ENCODE measurements at regions not wholly inside any gene's neighbourhood (a gene's known extent, or its start where the extent isn't known, plus 50 kb on each side); places are given as distances from the start of the nearest gene placed in this dataset.

DNA sequence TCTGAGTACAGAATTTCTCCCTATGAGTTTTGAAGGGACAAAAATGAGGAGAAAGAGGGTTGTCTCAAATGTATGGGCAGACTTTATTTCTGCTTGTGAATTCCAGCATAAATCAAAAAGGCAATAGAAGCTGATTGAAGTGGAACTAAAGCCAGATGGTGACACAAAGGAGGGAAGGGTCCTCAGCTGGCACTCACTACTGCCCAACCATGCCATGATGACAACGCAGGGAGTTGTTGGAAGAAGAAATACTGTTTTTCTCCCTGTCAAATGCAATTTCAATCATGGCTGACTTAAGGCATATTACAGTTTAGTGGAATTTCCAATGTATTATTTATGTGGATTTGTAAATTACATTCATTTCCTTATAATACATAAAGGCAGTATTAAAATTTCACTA, 805.8 kb downstream of the ADGRL2 start:
- H3K27me3 ChIP-seq (ENCODE audit: control insufficient read depth, insufficient read depth, low read length), result no peaks in the 10 kb centered on the region
- H2AK5ac ChIP-seq (ENCODE audit: low read depth, low read length), result no peak overlapping the region
- no peak overlapping the region for H4K91ac ChIP-seq (ENCODE audit: insufficient read depth, low read depth, low read length)
- no peak overlapping the region for H2BK5ac ChIP-seq (ENCODE audit: low read depth, low read length, poor library complexity, severe bottlenecking)
- ATAC-seq (ENCODE audit: low read depth), result no peak
- CTCF ChIA-PET, result no interaction called here
- TF ChIP-seq, protein P1, sequence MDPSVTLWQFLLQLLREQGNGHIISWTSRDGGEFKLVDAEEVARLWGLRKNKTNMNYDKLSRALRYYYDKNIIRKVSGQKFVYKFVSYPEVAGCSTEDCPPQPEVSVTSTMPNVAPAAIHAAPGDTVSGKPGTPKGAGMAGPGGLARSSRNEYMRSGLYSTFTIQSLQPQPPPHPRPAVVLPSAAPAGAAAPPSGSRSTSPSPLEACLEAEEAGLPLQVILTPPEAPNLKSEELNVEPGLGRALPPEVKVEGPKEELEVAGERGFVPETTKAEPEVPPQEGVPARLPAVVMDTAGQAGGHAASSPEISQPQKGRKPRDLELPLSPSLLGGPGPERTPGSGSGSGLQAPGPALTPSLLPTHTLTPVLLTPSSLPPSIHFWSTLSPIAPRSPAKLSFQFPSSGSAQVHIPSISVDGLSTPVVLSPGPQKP (IDR thresholded peaks at IDR 0.05; ENCODE audit: borderline replicate concordance, low read depth, low read length), result no peak
- no peak for TF ChIP-seq FOS (IDR thresholded peaks at IDR 0.05; ENCODE audit: low read depth, low read length)
- H3K18ac ChIP-seq (ENCODE audit: low read depth, low read length), result no peak overlapping the region
- no peak overlapping the region for H2BK15ac ChIP-seq (ENCODE audit: low read depth, low read length)
- no peak overlapping the region for H3K4ac ChIP-seq (ENCODE audit: low read depth, low read length)
- H4K5ac ChIP-seq (ENCODE audit: low read depth, low read length), result no peak overlapping the region
- no peaks in the 10 kb centered on the region for H3K36me3 ChIP-seq (ENCODE audit: control insufficient read depth, insufficient read depth, low read length)
- no peak overlapping the region for H3K4me3 ChIP-seq (ENCODE audit: insufficient read depth, low read depth, low read length)
- no peak overlapping the region for H4K8ac ChIP-seq (ENCODE audit: low read depth in 2 of 2, low read length in 2 of 2)
- no TSS peak for BruUV-seq (replicated peaks)
- H3K4me1 ChIP-seq (ENCODE audit: control insufficient read depth, insufficient read depth, low read length), result no peaks in the 10 kb centered on the region
- H2BK120ac ChIP-seq (ENCODE audit: low read depth, low read length), result no peak overlapping the region
- H4K20me1 ChIP-seq (ENCODE audit: insufficient read depth, low read length), result no peaks in the 10 kb centered on the region
- H3K56ac ChIP-seq (ENCODE audit: extremely low read depth, insufficient read depth, low read length), result no peak overlapping the region
- no peaks in the 10 kb centered on the region; the same call in 1 of the 2 replicates for H3K9me3 ChIP-seq (ENCODE audit: control insufficient read depth, insufficient read depth, low read length)
- no peak overlapping the region for H2AFZ ChIP-seq (replicated peaks; ENCODE audit: low read length, poor library complexity)
- intact Hi-C loops (cut with micrococcal nuclease), result no loop called here
- WGBS, 2 experiments (ENCODE audit: extremely low coverage in 2 of 2, insufficient read length in 1 of 2), result no CpG with 5 or more reads among the region's 1 CpG
- no peaks in the 10 kb centered on the region for H3K9me1 ChIP-seq (ENCODE audit: insufficient read depth, low read length)
- no peak overlapping the region for H3K27ac ChIP-seq (ENCODE audit: insufficient read depth, low read length)
- no peak overlapping the region for H3K23ac ChIP-seq (ENCODE audit: low read depth, low read length)
- no peak for DNase-seq
- dilution Hi-C loops (cut with HindIII; ENCODE audit: low sequenced_read_pairs, unreplicated experiment), result no loop called here
- H3K14ac ChIP-seq (replicated peaks; ENCODE audit: low read depth, low read length), result no peak overlapping the region
- H2BK20ac ChIP-seq (ENCODE audit: low read depth, low read length), result no peak overlapping the region
- in situ Hi-C loops (cut with MboI; ENCODE audit: low sequenced_read_pairs), result no loop called here
- no peaks in the 10 kb centered on the region for H3K79me1 ChIP-seq (ENCODE audit: low read depth in 1 of 2, low read length in 2 of 2)
- POLR2A ChIA-PET (ENCODE audit: unreplicated experiment), result no interaction called here
- no peak overlapping the region for H3K4me2 ChIP-seq (ENCODE audit: low read depth, low read length)
- no peak overlapping the region for H2AK9ac ChIP-seq (replicated peaks; ENCODE audit: low read depth, low read length, poor library complexity)
- H3K9ac ChIP-seq (ENCODE audit: low read depth, low read length), result no peak overlapping the region
